Breast epithelium (tissue), 4 donors: ENCODE measurements at regions not wholly inside any gene's neighbourhood (a gene's known extent, or its start where the extent isn't known, plus 50 kb on each side); places are given as distances from the start of the nearest gene placed in this dataset.
"Not testable (repeated sequence)": the region's sequence is repeated elsewhere in the genome, so short reads cannot be mapped to it uniquely, and the experiment has no call there.

Experiments used
- DNase-seq, 2 donors: peaks; one replicate each; pipeline ENCODE4 v3.0.0-alpha.2; 2019; ENCODE audit warnings: low spot score in 2 of 2
- H3K27ac ChIP-seq, 2 donors: fragments of 200-600 bp; sonication (generic) in 1 of 2; one replicate each; pipeline ENCODE4 v1.5.1; 2016 to 2019; ENCODE audit warnings: mild to moderate bottlenecking in 1 of 2
- H3K27me3 ChIP-seq, 2 donors: fragments of 200-600 bp; sonication (generic) in 1 of 2; one replicate each; pipeline versions ENCODE4 v1.5.1 to v1.6.0; 2017 to 2019; ENCODE audit warnings: control low read depth in 1 of 2, mild to moderate bottlenecking in 1 of 2
- H3K36me3 ChIP-seq: fragments of 200-600 bp; one replicate; pipeline ENCODE4 v1.5.1; 2019
- H3K4me1 ChIP-seq, 2 donors: fragments of 200-600 bp; sonication (generic); one replicate each; pipeline ENCODE4 v1.5.1; 2016 to 2019; ENCODE audit warnings: control low read depth in 1 of 2
- H3K4me3 ChIP-seq, 3 donors: fragments of 200-600 bp; sonication (generic); 1 replicate in 2 of 3; 2 replicates in 1 of 3; pipeline ENCODE4 v1.5.1; 2016 to 2019; ENCODE audit warnings: mild to moderate bottlenecking in 3 of 3, moderate library complexity in 2 of 3
- H3K9me3 ChIP-seq, 2 donors: fragments of 200-600 bp; sonication (generic) in 1 of 2; one replicate each; pipeline ENCODE4 v1.5.1; 2016 to 2019; ENCODE audit warnings: control low read depth in 1 of 2
- POLR2A ChIP-seq: fragments of 450-650 bp; IDR thresholded peaks from one replicate; pipeline ENCODE4 v1.6.1; 2016; ENCODE audit warnings: antibody characterized with exemption, mild to moderate bottlenecking, moderate library complexity
- POLR2AphosphoS5 ChIP-seq, 3 donors: sonication (generic); formaldehyde crosslinking; IDR thresholded peaks; one replicate each; pipeline ENCODE4 v1.6.1; 2017; ENCODE audit warnings: antibody characterized with exemption in 3 of 3
- intact Hi-C: fragments of 100-400 bp; cut with DNase I; formaldehyde crosslinking; loops from one replicate; pipeline ENCODE4 v1.15.1; 2023; ENCODE audit warnings: low total_unique reads
- TF ChIP-seq, protein P1 (sequence below), 3 donors: fragments of 450-650 bp; IDR thresholded peaks; one replicate each; pipeline ENCODE4 v1.5.1; 2016 to 2017; ENCODE audit warnings: antibody characterized with exemption in 3 of 3, mild to moderate bottlenecking in 3 of 3, moderate library complexity in 3 of 3

DNA sequence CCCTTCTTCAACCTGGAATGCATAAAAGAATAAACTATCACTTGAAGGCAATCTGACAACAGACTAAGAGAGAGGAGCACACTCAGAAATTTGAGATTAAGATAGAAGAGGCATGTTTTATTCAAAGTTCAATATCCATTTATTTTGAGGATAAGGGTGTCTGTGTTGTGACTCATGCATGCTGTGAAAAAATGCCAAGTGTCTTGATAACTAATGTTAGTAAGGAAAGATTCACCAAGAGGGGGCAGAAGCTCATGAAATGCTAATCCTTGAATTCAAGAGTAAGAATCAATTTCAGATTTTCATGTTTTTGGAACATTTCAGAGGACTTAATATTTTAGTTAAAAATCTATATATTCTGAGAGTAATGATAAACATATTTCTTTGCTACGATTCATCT, 94.0 kb downstream of the IFI44 start:
- intact Hi-C loops, result loop anchor here (5.0 kb wide), 1 partner anchor 389 kb away; no protein-coding TSS in a partner anchor
- no peak for DNase-seq
- TF ChIP-seq, protein P1, sequence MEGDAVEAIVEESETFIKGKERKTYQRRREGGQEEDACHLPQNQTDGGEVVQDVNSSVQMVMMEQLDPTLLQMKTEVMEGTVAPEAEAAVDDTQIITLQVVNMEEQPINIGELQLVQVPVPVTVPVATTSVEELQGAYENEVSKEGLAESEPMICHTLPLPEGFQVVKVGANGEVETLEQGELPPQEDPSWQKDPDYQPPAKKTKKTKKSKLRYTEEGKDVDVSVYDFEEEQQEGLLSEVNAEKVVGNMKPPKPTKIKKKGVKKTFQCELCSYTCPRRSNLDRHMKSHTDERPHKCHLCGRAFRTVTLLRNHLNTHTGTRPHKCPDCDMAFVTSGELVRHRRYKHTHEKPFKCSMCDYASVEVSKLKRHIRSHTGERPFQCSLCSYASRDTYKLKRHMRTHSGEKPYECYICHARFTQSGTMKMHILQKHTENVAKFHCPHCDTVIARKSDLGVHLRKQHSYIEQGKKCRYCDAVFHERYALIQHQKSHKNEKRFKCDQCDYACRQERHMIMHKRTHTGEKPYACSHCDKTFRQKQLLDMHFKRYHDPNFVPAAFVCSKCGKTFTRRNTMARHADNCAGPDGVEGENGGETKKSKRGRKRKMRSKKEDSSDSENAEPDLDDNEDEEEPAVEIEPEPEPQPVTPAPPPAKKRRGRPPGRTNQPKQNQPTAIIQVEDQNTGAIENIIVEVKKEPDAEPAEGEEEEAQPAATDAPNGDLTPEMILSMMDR (IDR thresholded peaks at IDR 0.05), result no peak
- no peak for TF ChIP-seq POLR2AphosphoS5 (IDR thresholded peaks at IDR 0.05)
- TF ChIP-seq POLR2A, result no peak
- Histone ChIP-seq H3K4me3 (no peak overlapping the region), H3K27me3 (no peaks in the 10 kb centered on the region), H3K36me3 (no peaks in the 10 kb centered on the region), H3K4me1 (no peaks in the 10 kb centered on the region), H3K9me3 (no peaks in the 10 kb centered on the region), H3K27ac (no peak overlapping the region)

DNA sequence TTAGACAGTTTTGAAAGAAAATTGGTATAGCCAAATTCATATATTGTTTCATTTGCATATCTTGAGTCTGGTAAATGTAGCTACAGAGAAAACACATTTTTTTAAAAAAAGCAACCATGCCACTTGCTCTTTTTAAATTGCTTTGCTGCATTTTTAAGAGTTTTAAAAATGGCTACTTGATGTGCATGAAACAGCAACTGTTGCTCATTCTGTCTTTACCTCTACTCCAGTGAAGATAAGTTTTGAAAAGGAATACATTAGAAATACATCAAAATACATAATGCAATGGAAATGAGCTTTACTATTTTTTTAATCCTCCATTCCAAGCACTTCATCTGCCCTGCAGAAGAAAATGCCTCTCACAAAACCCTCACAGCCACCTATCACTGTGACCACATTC, 95.5 kb downstream of the IFI44 start:
- TF ChIP-seq, protein P1 (IDR thresholded peaks at IDR 0.05), result no peak
- TF ChIP-seq POLR2AphosphoS5 (IDR thresholded peaks at IDR 0.05), result no peak
- TF ChIP-seq POLR2A, result no peak
- intact Hi-C loops, result no loop called here
- no peaks in the 10 kb centered on the region for H3K27me3 ChIP-seq
- no peaks in the 10 kb centered on the region for H3K9me3 ChIP-seq
- H3K27ac ChIP-seq, result no peak overlapping the region
- no peak for DNase-seq
- no peaks in the 10 kb centered on the region for H3K36me3 ChIP-seq
- no peak overlapping the region for H3K4me3 ChIP-seq
- H3K4me1 ChIP-seq, result no peaks in the 10 kb centered on the region

DNA sequence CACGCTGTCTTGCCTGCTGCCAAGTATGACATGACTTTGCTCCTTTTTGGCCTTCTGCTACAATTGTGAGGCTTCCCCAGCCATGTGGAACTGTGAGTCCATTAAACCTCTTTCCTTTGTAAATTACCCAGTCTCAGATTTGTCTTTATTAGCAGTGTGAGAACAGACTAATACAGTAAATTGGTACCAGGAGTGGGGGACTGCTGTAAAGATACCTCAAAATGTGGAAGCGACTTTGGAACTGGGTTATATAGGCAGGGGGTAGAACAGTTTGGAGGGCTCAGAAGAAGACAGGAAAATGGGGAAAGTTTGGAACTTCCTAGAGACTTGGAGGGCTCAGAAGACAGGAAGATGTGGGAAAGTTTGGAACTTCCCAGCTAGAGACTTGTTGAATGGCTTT, 104.0 kb downstream of the IFI44 start:
- H3K9me3 ChIP-seq, intact Hi-C loops, H3K4me3 ChIP-seq, H3K4me1 ChIP-seq, H3K27me3 ChIP-seq, H3K27ac ChIP-seq, H3K36me3 ChIP-seq, DNase-seq: not testable (repeated sequence)

- H3K36me3 ChIP-seq, result no peaks in the 10 kb centered on the region
- H3K9me3 ChIP-seq, result peaks cover 0 to 10% of the 10 kb centered on the region in 2 donors
- no peak overlapping the region for H3K4me3 ChIP-seq
- no peaks in the 10 kb centered on the region for H3K4me1 ChIP-seq
- TF ChIP-seq POLR2AphosphoS5 (IDR thresholded peaks at IDR 0.05) (no peak), POLR2A (no peak)
- TF ChIP-seq, protein P1 (IDR thresholded peaks at IDR 0.05), result no peak
- no peak overlapping the region for H3K27ac ChIP-seq
- intact Hi-C loops, result no loop called here
- H3K27me3 ChIP-seq, result no peaks in the 10 kb centered on the region
- DNase-seq, result no peak
Observed at GRCh38 chr1:78755986-78756385, 106.4 kb downstream of the IFI44 start.

DNA sequence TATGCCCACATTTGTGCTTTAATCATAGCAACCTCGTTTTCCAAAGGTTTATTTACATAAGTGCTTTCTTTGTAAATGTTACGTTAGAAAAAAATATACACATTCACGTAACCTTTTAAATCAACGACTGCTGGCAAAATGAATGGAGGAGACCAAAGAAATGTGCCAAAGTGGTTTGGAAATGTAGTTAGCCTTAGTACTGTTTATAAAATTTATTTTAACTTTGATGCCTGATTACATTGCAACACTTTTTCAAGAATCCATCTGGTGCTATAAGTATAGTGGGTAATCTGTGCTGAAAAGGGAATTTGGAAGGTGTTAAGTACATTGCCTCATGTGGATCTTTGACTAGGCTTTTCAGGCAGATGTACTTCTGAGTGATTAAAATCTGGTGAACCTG, 108.9 kb downstream of the IFI44 start:
- H3K27me3 ChIP-seq, result no peaks in the 10 kb centered on the region
- DNase-seq, result no peak
- TF ChIP-seq, protein P1 (IDR thresholded peaks at IDR 0.05), result no peak
- no peak for TF ChIP-seq POLR2AphosphoS5 (IDR thresholded peaks at IDR 0.05)
- no peak for TF ChIP-seq POLR2A

GRCh38 chr1:78759881-78760280, 110.2 kb downstream of the IFI44 start:
- H3K36me3 ChIP-seq, result no peaks in the 10 kb centered on the region
- H3K27ac ChIP-seq, result no peak overlapping the region
- TF ChIP-seq POLR2A (no peak), POLR2AphosphoS5 (IDR thresholded peaks at IDR 0.05) (no peak)
- TF ChIP-seq, protein P1 (IDR thresholded peaks at IDR 0.05), result no peak
- H3K4me1 ChIP-seq, result no peaks in the 10 kb centered on the region
- H3K9me3 ChIP-seq, result peaks cover 0 to 5% of the 10 kb centered on the region in 2 donors
- intact Hi-C loops, result no loop called here
- no peak for DNase-seq
- no peaks in the 10 kb centered on the region for H3K27me3 ChIP-seq
- no peak overlapping the region for H3K4me3 ChIP-seq

More for the DNA sequence above, 108.9 kb downstream of the IFI44 start:
- Histone ChIP-seq H3K27ac (no peak overlapping the region), H3K9me3 (peaks cover 0 to 10% of the 10 kb centered on the region in 2 donors), H3K4me3 (no peak overlapping the region), H3K36me3 (no peaks in the 10 kb centered on the region), H3K4me1 (no peaks in the 10 kb centered on the region)
- intact Hi-C loops, result no loop called here
